GM10248 (cell line): ENCODE measurements at regions not wholly inside any gene's neighbourhood (a gene's known extent, or its start where the extent isn't known, plus 50 kb on each side); places are given as distances from the start of the nearest gene placed in this dataset.
"Not testable (repeated sequence)": the region's sequence is repeated elsewhere in the genome, so short reads cannot be mapped to it uniquely, and the experiment has no call there.

Experiments
- CTCF ChIA-PET: fragments of 300-600 bp; sonication (Branson Sonifier 250); formaldehyde crosslinking; extraction: SDS; loops from one replicate; lab custom pipeline; 2021; ENCODE audit warnings: antibody characterized with exemption; lab: Yijun Ruan, JAX
- POLR2A ChIA-PET: fragments of 350-650 bp; sonication (Branson Sonifier 250); formaldehyde crosslinking; extraction: SDS; loops from one replicate; lab custom pipeline; 2020; ENCODE audit warnings: antibody characterized with exemption; lab: Yijun Ruan, JAX
- DNase-seq: peaks from one replicate; pipeline ENCODE4 v3.0.0; 2012; ENCODE audit errors: extremely low spot score
- CTCF ChIP-seq: IDR thresholded peaks from 2 replicates; pipeline ENCODE4 v1.5.1; 2012; ENCODE audit warnings: mild to moderate bottlenecking, low read depth; ENCODE audit errors: extremely low read depth, missing control alignments, control extremely low read depth

GRCh38 chr4:127403471-127404084 lies 229.2 kb upstream of the INTU start:
- ChIA-PET POLR2A (no interaction called here), CTCF (interaction anchor here (0.9 to 1.8 kb wide), 4 partner anchors 9 to 183 kb away, joined by 3 to 4 read pairs (median 4); no protein-coding TSS in a partner anchor)
- DNase-seq = no peak
- TF ChIP-seq CTCF = no peak

- ChIA-PET CTCF (no interaction called here), POLR2A (no interaction called here)
- DNase-seq = no peak
Observed at GRCh38 chr4:127406187-127406586, 226.6 kb upstream of the INTU start.

GRCh38 chr4:127407572-127407971 lies 225.2 kb upstream of the INTU start:
- DNase-seq = not testable (repeated sequence)
- CTCF ChIA-PET = interaction anchor here (1.9 kb wide), 1 partner anchor 7 kb away, joined by 8 read pairs; no protein-coding TSS in a partner anchor

More at GRCh38 chr4:127406187-127406586, 226.6 kb upstream of the INTU start:
- no peak for TF ChIP-seq CTCF

GRCh38 chr4:127410201-127410600 lies 222.6 kb upstream of the INTU start:
- no peak for DNase-seq
- CTCF ChIA-PET = no interaction called here
- POLR2A ChIA-PET = no interaction called here
- TF ChIP-seq CTCF = no peak

More at GRCh38 chr4:127407572-127407971, 225.2 kb upstream of the INTU start:
- POLR2A ChIA-PET = not testable (repeated sequence)

GRCh38 chr4:127410644-127411043 lies 222.1 kb upstream of the INTU start:
- ChIA-PET CTCF (interaction anchor here (3.4 kb wide), 1 partner anchor 11 kb away, joined by 14 read pairs; no protein-coding TSS in a partner anchor), POLR2A (no interaction called here)
- DNase-seq = no peak
- no peak for TF ChIP-seq CTCF

GRCh38 chr4:127414951-127415606 lies 217.7 kb upstream of the INTU start:
- ChIA-PET CTCF (no interaction called here), POLR2A (no interaction called here)
- no peak for DNase-seq
- no peak for TF ChIP-seq CTCF

GRCh38 chr4:127416115-127416514 lies 216.6 kb upstream of the INTU start:
- POLR2A ChIA-PET = no interaction called here
- CTCF ChIA-PET = no interaction called here
- TF ChIP-seq CTCF = no peak
- no peak for DNase-seq
